ENCODE measurements at regions not wholly inside any gene's neighbourhood (a gene's known extent, or its start where the extent isn't known, plus 50 kb on each side); places are given as distances from the start of the nearest gene placed in this dataset.
"Not testable (repeated sequence)": the region's sequence is repeated elsewhere in the genome, so short reads cannot be mapped to it uniquely, and the experiment has no call there.

DNA sequence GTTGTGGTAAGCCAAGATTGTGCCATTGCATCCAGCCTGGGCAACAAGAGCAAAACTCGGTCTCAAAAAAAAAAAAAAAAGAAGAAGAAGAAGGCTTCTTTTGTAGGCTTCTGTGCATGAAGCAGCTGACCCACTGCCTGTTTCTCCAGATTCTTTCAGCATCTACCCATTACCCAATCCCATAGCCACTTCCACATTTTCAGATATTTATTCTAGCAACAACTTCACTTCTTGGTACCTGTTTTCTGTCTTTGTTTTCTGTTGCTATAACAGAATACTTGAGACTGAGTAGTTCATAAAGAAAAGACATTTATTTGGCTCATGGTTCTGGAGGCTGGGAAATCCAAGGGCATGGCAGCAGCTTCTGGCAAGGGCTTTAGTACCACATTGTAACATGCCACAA is 95.3 kb upstream of the SGK1 start:
- DNase-seq, result no peak
- Mint-ChIP-seq H3K4me1 (ENCODE audit: low read depth, unreplicated experiment) (peaks cover 9% of the 10 kb centered on the region), H3K4me3 (ENCODE audit: unreplicated experiment) (no peak overlapping the region), H3K36me3 (ENCODE audit: unreplicated experiment) (peaks cover 4% of the 10 kb centered on the region), H3K27me3 (ENCODE audit: unreplicated experiment) (no peaks in the 10 kb centered on the region), H3K9me3 (ENCODE audit: unreplicated experiment) (no peaks in the 10 kb centered on the region), H3K27ac (ENCODE audit: unreplicated experiment) (no peak overlapping the region)
- TF ChIP-seq CTCF (IDR thresholded peaks at IDR 0.05; ENCODE audit: partially characterized antibody, unreplicated experiment), result no peak

DNA sequence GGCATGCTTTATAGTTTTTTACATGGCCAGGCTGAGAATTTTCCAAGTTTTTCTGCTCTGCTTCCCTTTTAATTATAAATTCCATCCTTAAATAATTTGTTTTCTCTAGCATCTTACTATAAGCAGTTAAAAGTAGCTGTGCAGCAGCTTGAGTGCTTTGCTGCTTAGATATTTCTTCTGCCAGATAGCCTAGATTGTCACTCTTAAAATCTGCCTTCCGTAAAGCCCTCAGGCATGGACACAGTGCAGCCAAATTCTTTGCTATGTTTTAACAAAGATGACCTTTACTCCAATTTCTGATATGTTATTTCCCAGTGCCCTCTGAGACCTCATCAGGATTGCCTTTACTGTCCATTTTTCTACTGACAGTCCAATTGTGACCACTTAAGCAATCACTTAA is 92.6 kb upstream of the SGK1 start:
- Mint-ChIP-seq H3K4me3 (ENCODE audit: unreplicated experiment) (no peak overlapping the region), H3K27ac (ENCODE audit: unreplicated experiment) (no peak overlapping the region), H3K4me1 (ENCODE audit: low read depth, unreplicated experiment) (peaks cover 13% of the 10 kb centered on the region), H3K36me3 (ENCODE audit: unreplicated experiment) (peaks cover 4% of the 10 kb centered on the region), H3K27me3 (ENCODE audit: unreplicated experiment) (no peaks in the 10 kb centered on the region), H3K9me3 (ENCODE audit: unreplicated experiment) (no peaks in the 10 kb centered on the region)
- DNase-seq, result no peak
- no peak for TF ChIP-seq CTCF (IDR thresholded peaks at IDR 0.05; ENCODE audit: partially characterized antibody, unreplicated experiment)

DNA sequence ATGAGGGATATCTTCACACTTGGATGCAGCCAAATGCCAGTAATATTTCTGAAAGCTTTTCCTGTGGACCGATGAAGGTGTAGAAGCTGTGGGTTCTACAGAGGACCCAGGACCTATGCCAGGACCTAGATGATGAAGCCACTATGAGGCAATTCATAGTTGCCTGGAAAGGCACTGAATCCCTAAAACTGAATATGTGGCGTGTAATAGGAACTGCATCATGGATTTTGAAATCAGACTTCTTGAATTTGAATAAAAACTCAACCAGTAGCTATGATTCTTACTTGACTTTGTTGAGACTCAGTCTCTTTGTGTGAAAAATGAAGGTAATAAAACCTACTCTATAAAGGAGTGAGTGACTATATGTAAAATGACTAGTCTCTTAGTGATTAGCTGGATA is 89.9 kb upstream of the SGK1 start:
- H3K36me3 Mint-ChIP-seq (ENCODE audit: unreplicated experiment), result peaks cover 4% of the 10 kb centered on the region
- H3K4me1 Mint-ChIP-seq (ENCODE audit: low read depth, unreplicated experiment), result peaks cover 7% of the 10 kb centered on the region
- no peak for DNase-seq
- no peaks in the 10 kb centered on the region for H3K27me3 Mint-ChIP-seq (ENCODE audit: unreplicated experiment)
- no peak for TF ChIP-seq CTCF (IDR thresholded peaks at IDR 0.05; ENCODE audit: partially characterized antibody, unreplicated experiment)
- no peaks in the 10 kb centered on the region for H3K9me3 Mint-ChIP-seq (ENCODE audit: unreplicated experiment)
- no peak overlapping the region for H3K4me3 Mint-ChIP-seq (ENCODE audit: unreplicated experiment)
- no peak overlapping the region for H3K27ac Mint-ChIP-seq (ENCODE audit: unreplicated experiment)

- no peaks in the 10 kb centered on the region for H3K27me3 Mint-ChIP-seq (ENCODE audit: unreplicated experiment)
- H3K36me3 Mint-ChIP-seq (ENCODE audit: unreplicated experiment), result peaks cover 3% of the 10 kb centered on the region
- H3K4me3 Mint-ChIP-seq (ENCODE audit: unreplicated experiment), result no peak overlapping the region
- TF ChIP-seq CTCF (IDR thresholded peaks at IDR 0.05; ENCODE audit: partially characterized antibody, unreplicated experiment), result no peak
- no peaks in the 10 kb centered on the region for H3K9me3 Mint-ChIP-seq (ENCODE audit: unreplicated experiment)
- peaks cover 7% of the 10 kb centered on the region for H3K4me1 Mint-ChIP-seq (ENCODE audit: low read depth, unreplicated experiment)
- no peak overlapping the region for H3K27ac Mint-ChIP-seq (ENCODE audit: unreplicated experiment)
- no peak for DNase-seq
Measured at GRCh38 chr6:134406311-134406710, 88.4 kb upstream of the SGK1 start.

GRCh38 chr6:134405386-134406087 is 87.6 kb upstream of the SGK1 start:
- H3K27ac Mint-ChIP-seq (ENCODE audit: unreplicated experiment), result no peak overlapping the region
- H3K27me3 Mint-ChIP-seq (ENCODE audit: unreplicated experiment), result no peaks in the 10 kb centered on the region
- no peak for DNase-seq
- TF ChIP-seq CTCF (IDR thresholded peaks at IDR 0.05; ENCODE audit: partially characterized antibody, unreplicated experiment), result no peak
- H3K36me3 Mint-ChIP-seq (ENCODE audit: unreplicated experiment), result no peaks in the 10 kb centered on the region
- H3K4me3 Mint-ChIP-seq (ENCODE audit: unreplicated experiment), result no peak overlapping the region
- H3K9me3 Mint-ChIP-seq (ENCODE audit: unreplicated experiment), result no peaks in the 10 kb centered on the region
- peaks cover 7% of the 10 kb centered on the region for H3K4me1 Mint-ChIP-seq (ENCODE audit: low read depth, unreplicated experiment)

DNA sequence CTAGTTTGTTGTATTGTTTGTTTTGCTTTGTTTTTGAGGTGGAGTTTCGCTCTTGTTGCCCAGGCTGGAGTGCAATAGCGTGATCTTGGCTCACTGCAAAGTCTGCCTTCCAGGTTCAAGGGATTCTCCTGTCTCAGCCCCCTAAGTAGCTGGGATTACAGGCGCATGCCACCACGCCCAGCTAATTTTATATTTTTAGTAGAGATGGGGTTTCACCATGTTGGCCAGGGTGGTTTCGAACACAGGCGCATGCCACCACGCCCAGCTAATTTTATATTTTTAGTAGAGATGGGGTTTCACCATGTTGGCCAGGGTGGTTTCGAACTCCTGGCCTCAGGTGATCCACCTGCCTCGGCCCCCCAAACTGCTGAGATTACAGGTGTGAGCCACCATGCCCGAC is 85.4 kb upstream of the SGK1 start:
- H3K4me3 Mint-ChIP-seq (ENCODE audit: unreplicated experiment); H3K27ac Mint-ChIP-seq (ENCODE audit: unreplicated experiment); H3K9me3 Mint-ChIP-seq (ENCODE audit: unreplicated experiment); DNase-seq; H3K27me3 Mint-ChIP-seq (ENCODE audit: unreplicated experiment); H3K4me1 Mint-ChIP-seq (ENCODE audit: low read depth, unreplicated experiment); H3K36me3 Mint-ChIP-seq (ENCODE audit: unreplicated experiment): not testable (repeated sequence)

All from glutamatergic neuron (in vitro differentiated cells).